DMS 273 (cell line): ENCODE measurements at regions not wholly inside any gene's neighbourhood (a gene's known extent, or its start where the extent isn't known, plus 50 kb on each side); places are given as distances from the start of the nearest gene placed in this dataset.
"Not testable (repeated sequence)": the region's sequence is repeated elsewhere in the genome, so short reads cannot be mapped to it uniquely, and the experiment has no call there.

Source experiments
- DNase-seq: peaks from one replicate; lab custom pipeline; 2025; ENCODE audit not compliant: unreplicated experiment; lab: John Stamatoyannopoulos, UW

- no peak for DNase-seq
These were observed 573.5 kb downstream of the DSC3 start for GRCh38 chr18:30469091-30469490.

- DNase-seq: no peak
These were observed 577.4 kb downstream of the DSC3 start for GRCh38 chr18:30465096-30465495.

DNA sequence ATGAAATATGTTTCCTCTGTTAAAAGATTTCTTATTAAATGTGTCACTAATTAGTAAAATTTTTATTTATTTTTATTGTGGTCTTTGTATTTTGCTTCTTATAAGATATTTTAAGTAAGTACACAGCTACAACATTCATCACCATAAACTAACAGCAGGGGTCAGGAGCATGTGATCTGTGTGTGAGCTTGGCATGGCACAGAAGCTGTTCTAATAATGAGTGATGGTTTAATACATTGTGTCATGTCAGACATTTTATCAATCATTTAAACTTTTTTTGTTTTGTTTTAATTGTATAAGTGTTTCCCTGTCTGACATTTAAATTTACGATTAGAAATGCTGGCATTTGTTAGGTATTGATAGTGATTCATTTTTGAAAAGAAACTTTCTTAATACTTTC, 585.4 kb downstream of the DSC3 start:
- no peak for DNase-seq

DNA sequence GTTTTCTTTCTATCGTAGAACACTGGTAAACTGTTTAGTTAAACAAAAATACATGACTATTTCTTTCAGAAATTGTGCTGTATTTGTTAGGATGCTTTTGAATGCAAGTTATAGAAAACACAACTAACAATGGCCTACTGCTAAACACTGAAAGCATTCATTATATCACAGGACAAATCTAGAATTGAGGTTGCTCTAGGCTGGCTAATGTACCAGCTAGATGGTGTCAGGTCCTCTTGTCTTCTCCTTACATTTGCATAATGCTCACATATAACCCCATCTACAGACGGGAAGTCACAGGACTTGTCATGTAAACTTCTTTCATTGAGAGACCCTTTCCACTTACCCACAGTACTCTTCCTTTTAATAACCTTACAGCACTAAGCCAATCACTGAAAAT, 586.8 kb downstream of the DSC3 start:
- no peak for DNase-seq

DNA sequence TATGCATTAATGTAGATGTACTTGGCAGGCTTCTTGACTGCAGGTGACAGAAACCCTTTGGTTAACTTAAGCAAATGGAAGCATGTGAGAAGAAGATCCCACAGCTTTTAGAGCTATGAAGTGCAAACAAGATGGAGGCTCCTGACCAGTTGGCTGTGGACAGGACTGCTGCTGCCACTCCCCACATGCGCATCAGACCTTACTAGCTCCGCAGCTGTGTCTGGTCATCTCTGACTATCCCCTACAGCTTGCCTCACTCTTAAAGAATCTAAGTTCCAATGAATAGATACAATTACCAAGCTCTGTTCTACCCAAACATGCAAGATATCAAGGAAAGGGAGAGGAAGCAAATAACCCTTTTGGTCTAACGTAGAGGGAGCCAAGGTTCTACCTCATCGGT, 587.6 kb downstream of the DSC3 start:
- no peak for DNase-seq

- no peak for DNase-seq
These were observed 590.6 kb downstream of the DSC3 start for GRCh38 chr18:30451981-30452380.

DNA sequence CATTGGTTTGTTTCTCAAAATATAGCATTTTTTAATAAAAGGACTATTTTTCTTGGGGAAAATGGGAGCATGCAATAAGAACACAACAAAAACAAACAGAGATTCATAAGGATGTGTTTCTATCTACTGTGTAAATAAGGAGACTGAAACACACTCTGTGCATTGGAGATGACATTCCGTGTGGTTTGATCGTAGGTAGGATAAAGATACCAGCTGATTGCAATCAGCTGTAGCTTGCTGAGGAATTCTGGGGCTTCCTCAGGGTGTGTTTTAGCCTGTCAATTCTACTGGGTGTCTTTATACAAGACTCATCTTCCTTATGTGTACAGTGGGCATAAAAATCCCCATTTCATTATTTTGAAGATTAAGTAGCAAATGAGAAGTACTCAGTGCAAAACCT, 591.6 kb downstream of the DSC3 start:
- DNase-seq: no peak

DNA sequence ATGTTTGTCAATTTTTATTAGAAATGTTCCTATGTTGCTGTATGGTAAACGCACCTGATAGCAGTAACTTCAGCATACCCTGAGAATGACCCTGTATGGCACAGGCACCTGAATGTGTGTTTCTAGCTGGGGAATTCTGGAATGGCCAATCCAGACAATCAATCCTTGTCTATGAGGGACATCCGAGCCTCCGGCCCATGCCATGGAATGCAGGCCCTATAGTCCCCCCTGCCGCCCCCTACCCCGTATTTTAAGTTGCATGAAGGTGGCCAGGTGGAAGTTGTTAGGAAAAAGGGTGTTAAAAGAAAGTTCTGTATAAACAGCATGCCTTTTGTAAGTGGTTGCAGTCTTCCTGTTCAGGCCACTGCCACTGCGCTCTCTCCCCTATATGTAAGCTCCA, 595.9 kb downstream of the DSC3 start:
- DNase-seq: no peak

DNA sequence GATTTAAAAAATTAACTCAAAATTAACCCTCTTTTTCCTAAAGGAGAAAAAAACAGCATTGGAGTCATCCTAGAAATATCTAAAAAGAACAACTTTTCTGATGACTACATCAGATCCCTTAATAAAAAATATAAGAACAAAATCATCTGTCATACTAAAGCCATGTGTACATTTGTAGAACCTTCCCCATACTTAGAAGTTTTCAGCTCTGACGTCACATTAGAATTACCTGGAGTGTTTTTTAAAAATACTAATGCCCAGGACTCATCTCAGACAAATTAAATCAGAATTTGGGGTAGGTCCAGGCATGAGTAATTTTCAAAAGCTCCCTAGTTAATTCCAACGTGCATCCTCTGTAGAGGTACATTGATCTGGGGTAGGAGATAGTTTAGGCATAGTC, 598.0 kb downstream of the DSC3 start:
- DNase-seq: no peak

GRCh38 chr18:30440351-30440750, 602.2 kb downstream of the DSC3 start:
- DNase-seq: no peak

DNA sequence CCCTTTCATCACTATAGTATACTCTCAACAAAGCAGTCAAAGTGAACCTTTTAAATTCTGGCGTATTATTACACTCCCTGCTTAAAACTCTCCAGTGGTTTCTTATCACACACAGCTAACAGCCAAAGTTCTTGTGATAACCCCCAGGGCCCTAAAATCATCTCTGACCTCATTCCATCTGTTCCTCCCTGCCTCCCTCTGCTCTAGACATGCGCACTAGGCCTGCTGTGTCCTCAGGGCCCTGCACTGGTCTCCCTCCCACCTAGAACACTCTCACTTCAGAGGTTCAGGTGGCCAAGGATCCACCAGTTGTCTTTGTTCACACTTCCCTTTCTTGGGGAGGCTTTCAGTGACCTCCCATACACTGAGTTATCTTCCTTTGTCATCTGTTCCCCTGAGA, 603.4 kb downstream of the DSC3 start:
- DNase-seq: no peak

- DNase-seq: no peak
These were observed 610.2 kb downstream of the DSC3 start for GRCh38 chr18:30432349-30432748.

DNA sequence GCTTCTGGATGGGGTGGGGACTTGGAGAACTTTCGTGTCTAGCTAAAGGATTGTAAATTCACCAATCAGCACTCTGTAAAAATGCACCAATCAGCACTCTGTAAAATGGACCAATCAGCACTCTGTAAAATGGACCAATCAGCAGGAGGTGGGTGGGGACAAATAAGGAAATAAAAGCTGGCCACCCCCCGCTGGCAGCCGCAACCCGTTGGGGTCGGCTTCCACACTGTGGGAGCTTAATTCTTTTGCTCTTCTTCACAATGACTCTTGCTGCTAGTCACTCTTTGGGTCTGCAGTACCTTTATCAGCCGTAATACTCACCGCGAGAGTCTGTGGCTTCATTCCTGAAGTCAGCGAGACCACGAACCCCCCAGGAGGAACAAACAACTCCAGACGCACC, 623.1 kb downstream of the DSC3 start:
- not testable (repeated sequence) for DNase-seq

DNA sequence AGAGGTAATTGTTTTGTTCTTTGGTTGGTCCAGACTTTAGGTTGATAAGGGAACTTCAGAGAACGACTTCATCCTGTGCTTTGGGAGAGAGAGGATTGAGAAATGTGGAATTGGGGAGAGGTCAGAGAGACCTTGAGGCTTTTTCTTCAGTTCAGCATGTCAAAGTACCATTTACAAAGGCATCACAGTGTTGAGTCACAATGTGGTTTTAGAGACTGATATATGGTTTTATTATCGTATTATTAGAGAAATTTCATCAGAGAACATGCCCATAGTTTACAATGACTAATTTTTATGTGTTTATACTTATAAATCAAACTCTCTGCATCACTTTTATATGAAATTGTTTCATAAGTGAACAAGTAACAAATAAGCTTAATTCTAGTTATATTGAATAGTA, 626.6 kb downstream of the DSC3 start:
- no peak for DNase-seq

GRCh38 chr18:30409120-30409519, 633.4 kb downstream of the DSC3 start:
- DNase-seq: no peak

DNA sequence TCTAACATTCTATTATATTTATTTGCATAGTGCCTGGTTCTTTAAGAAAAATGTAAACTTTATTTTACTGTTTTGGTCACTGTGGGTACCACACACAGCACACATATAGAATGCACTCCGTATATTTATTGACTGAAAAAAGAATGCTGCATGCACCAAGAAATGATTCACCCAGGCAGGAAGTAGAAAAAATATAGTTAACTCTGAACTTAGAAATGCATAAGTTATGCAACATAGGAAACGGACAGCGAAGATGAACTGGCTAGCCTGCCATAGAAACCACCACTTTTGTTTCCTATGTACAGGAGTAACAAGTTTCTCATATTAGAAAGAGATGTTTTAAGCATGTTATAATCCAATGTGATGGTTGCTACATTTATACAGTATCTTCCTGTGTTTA, 635.8 kb downstream of the DSC3 start:
- no peak for DNase-seq

- no peak for DNase-seq
These were observed 637.5 kb downstream of the DSC3 start for GRCh38 chr18:30405038-30405437.

DNA sequence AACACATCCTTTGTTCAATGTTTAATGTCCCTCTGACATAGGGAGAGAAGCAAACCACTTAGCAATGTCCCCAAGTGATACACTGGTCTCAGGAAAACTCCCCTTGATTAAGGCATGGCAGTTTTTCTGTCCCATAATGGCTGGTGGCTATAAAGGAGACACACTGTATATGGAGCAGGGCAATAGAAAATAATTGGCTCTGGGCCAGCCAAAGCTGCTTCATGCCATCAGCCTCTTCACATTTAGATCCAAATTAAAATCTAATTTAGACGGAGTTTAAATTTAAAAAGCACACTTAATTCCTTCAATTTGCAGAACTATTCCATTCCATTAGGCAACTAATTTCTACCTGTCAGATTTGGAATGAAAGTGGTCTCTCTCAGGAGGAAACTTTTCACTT, 638.1 kb downstream of the DSC3 start:
- DNase-seq: no peak

DNA sequence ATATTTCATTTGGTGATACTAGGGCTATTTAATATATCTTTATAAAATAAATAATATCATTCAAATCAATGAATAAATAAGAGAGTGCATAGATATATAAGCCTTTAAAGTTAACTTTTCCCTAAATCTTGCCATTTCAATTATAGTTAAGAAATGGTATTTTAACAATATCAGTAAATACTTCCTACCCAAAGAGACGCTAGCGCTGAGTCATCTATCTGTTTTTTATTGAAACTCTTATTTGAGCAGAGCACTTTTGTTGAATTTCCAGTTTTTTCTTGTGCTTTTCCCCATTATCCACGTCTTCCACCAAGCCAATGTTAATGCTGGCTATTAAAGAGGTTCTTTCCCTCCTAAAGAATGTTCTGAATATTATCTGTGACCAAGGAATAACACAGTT, 639.3 kb downstream of the DSC3 start:
- no peak for DNase-seq

DNA sequence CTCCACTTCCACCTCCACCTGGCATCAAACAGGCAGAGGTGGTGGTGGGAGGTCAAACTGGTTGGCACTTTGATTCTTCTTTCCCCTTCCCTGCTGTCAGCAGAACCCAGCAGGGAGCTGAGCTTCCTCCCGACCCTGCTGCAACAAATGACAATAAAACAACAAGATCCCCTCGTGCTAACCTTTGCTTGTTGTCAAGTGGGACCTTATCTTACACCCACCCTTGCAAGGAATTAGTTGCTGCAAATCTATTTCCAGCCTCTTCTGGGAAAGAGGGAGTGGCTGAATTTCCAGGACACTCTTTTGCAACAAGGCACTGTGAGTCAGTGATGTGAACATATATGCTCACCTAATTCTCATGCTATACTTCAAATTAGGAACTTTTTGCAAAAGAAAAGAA, 655.1 kb downstream of the DSC3 start:
- no peak for DNase-seq

GRCh38 chr18:30386624-30387023, 655.9 kb downstream of the DSC3 start:
- DNase-seq: no peak

- DNase-seq: no peak
These were observed 656.9 kb downstream of the DSC3 start for GRCh38 chr18:30385684-30386083.

DNA sequence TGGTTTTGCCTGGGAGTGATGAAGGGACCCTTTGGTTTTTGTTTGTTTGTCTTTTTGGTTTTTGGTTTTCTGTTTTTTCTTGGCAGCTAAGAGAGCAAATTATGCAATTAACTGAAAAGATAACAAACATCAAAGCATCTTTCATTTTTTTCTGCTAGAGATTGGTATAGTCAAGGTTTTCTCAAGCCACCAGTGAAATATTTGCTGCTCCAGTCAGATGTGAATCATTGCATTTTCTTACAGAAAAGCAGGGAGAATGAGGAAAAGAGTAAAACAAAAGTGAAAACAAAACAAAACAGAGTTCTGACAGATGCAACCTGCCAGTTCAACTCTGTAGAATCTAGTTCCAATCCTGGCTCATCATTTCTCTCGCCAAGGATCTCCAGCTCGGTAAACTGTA, 660.7 kb downstream of the DSC3 start:
- DNase-seq: no peak

GRCh38 chr18:30378097-30378496, 664.4 kb downstream of the DSC3 start:
- no peak for DNase-seq
